Trophoblast cell (in vitro differentiated cells and primary cell): ENCODE measurements at regions not wholly inside any gene's neighbourhood (a gene's known extent, or its start where the extent isn't known, plus 50 kb on each side); places are given as distances from the start of the nearest gene placed in this dataset.

Source experiments
- DNase-seq, 2 donors: peaks; one replicate each; pipeline ENCODE4 v3.0.0-alpha.2; 2016
- H2AFZ ChIP-seq: 2 replicates; pipeline ENCODE4 v1.6.1; 2013; ENCODE audit warnings: low read length, moderate library complexity, mild to moderate bottlenecking; ENCODE audit not compliant: insufficient read depth, poor library complexity
- H2AK5ac ChIP-seq: 2 replicates; pipeline ENCODE4 v1.6.1; 2013; ENCODE audit warnings: mild to moderate bottlenecking, low read length
- H2BK120ac ChIP-seq: 2 replicates; pipeline ENCODE4 v1.6.1; 2013; ENCODE audit warnings: low read length, mild to moderate bottlenecking, moderate library complexity; ENCODE audit not compliant: insufficient read depth, poor library complexity
- H2BK12ac ChIP-seq: 2 replicates; pipeline ENCODE4 v1.6.1; 2013; ENCODE audit warnings: mild to moderate bottlenecking, low read length, moderate library complexity
- H2BK5ac ChIP-seq: 2 replicates; pipeline ENCODE4 v1.6.1; 2013; ENCODE audit warnings: low read length, low read depth, moderate library complexity, mild to moderate bottlenecking; ENCODE audit not compliant: poor library complexity
- H3K14ac ChIP-seq: 2 replicates; pipeline ENCODE4 v1.6.1; 2013; ENCODE audit warnings: mild to moderate bottlenecking, low read length
- H3K18ac ChIP-seq: 2 replicates; pipeline ENCODE4 v1.6.1; 2013; ENCODE audit warnings: mild to moderate bottlenecking, low read length
- H3K23ac ChIP-seq: 2 replicates; pipeline ENCODE4 v1.6.1; 2013; ENCODE audit warnings: low read length
- H3K27ac ChIP-seq: 2 replicates; pipeline ENCODE4 v1.5.1; 2013; ENCODE audit warnings: low read depth, mild to moderate bottlenecking, inconsistent platforms, low read length, moderate library complexity
- H3K27me3 ChIP-seq: 2 replicates; pipeline ENCODE4 v1.6.1; 2013; ENCODE audit warnings: inconsistent platforms, mild to moderate bottlenecking, low read length, moderate library complexity; ENCODE audit not compliant: insufficient read depth
- H3K36me3 ChIP-seq, 2 experiments: 1 replicate in 1 of 2; 2 replicates in 1 of 2; pipeline ENCODE4 v1.6.1; 2013; ENCODE audit warnings: low read length in 2 of 2, mild to moderate bottlenecking in 2 of 2, moderate library complexity in 1 of 2; ENCODE audit not compliant: insufficient read depth in 2 of 2, control insufficient read depth in 1 of 2
- H3K4ac ChIP-seq: 2 replicates; pipeline ENCODE4 v1.6.1; 2013; ENCODE audit warnings: low read depth, mild to moderate bottlenecking, low read length, moderate library complexity
- H3K4me1 ChIP-seq, 2 experiments: 1 replicate in 1 of 2; 2 replicates in 1 of 2; pipeline ENCODE4 v1.6.1; 2013; ENCODE audit warnings: low read length in 2 of 2, mild to moderate bottlenecking in 2 of 2, moderate library complexity in 1 of 2; ENCODE audit not compliant: insufficient read depth in 2 of 2, control insufficient read depth in 1 of 2
- H3K4me2 ChIP-seq: 2 replicates; pipeline ENCODE4 v1.6.1; 2013; ENCODE audit warnings: inconsistent platforms, mild to moderate bottlenecking, low read length, moderate library complexity
- H3K4me3 ChIP-seq: 2 replicates; pipeline ENCODE4 v1.5.1; 2013; ENCODE audit warnings: mild to moderate bottlenecking, low read depth, low read length, inconsistent platforms
- H3K79me1 ChIP-seq: one replicate; pipeline ENCODE4 v1.6.1; 2013; ENCODE audit warnings: low read length
- H3K79me2 ChIP-seq: 2 replicates; pipeline ENCODE4 v1.6.1; 2013; ENCODE audit warnings: low read length, mild to moderate bottlenecking; ENCODE audit not compliant: control insufficient read depth, insufficient read depth, poor library complexity
- H3K9ac ChIP-seq: 2 replicates; pipeline ENCODE4 v1.6.1; 2013; ENCODE audit warnings: mild to moderate bottlenecking, low read length
- H3K9me3 ChIP-seq: 2 replicates; pipeline ENCODE4 v1.6.1; 2013; ENCODE audit warnings: low read depth, mild to moderate bottlenecking, control low read depth, inconsistent platforms, low read length; ENCODE audit not compliant: insufficient read depth
- H4K12ac ChIP-seq: 2 replicates; pipeline ENCODE4 v1.6.1; 2013; ENCODE audit warnings: low read depth, mild to moderate bottlenecking, low read length, moderate library complexity
- H4K8ac ChIP-seq: 2 replicates; pipeline ENCODE4 v1.6.1; 2013; ENCODE audit warnings: low read depth, mild to moderate bottlenecking, low read length, moderate library complexity
- H4K91ac ChIP-seq: one replicate; pipeline ENCODE4 v1.6.1; 2013; ENCODE audit warnings: low read depth, mild to moderate bottlenecking, low read length, moderate library complexity
- WGBS: extraction: QIAGEN DNeasy Blood & Tissue Kit; methylation state at CpG from one replicate; pipeline ENCODE4 v1.1.7; 2013; ENCODE audit warnings: missing lambda C conversion rate; ENCODE audit not compliant: insufficient read length, insufficient coverage; ENCODE audit errors: extremely low coverage; 5-methylcytosine and 5-hydroxymethylcytosine counted together

GRCh38 chrX:111010111-111010510, 85.9 kb upstream of the PAK3 start:
- Histone ChIP-seq H3K27me3 (no peaks in the 10 kb centered on the region), H2AK5ac (no peak overlapping the region), H3K79me1 (no peaks in the 10 kb centered on the region), H3K4me1 (no peaks in the 10 kb centered on the region), H3K79me2 (no peaks in the 10 kb centered on the region), H3K9me3 (no peaks in the 10 kb centered on the region), H4K91ac (no peak overlapping the region), H3K4me3 (no peak overlapping the region), H3K4me2 (no peak overlapping the region), H3K14ac (no peak overlapping the region), H3K9ac (no peak overlapping the region), H3K4ac (no peak overlapping the region), H2BK5ac (no peak overlapping the region), H2BK120ac (no peak overlapping the region), H3K27ac (no peak overlapping the region), H3K23ac (no peak overlapping the region), H2AFZ (no peak overlapping the region), H2BK12ac (no peak overlapping the region), H3K36me3 (no peaks in the 10 kb centered on the region), H3K18ac (no peak overlapping the region), H4K12ac (no peak overlapping the region), H4K8ac (no peak overlapping the region)
- DNase-seq, result no peak
- no CpG with 5 or more reads among the region's 3 CpGs for WGBS

DNA sequence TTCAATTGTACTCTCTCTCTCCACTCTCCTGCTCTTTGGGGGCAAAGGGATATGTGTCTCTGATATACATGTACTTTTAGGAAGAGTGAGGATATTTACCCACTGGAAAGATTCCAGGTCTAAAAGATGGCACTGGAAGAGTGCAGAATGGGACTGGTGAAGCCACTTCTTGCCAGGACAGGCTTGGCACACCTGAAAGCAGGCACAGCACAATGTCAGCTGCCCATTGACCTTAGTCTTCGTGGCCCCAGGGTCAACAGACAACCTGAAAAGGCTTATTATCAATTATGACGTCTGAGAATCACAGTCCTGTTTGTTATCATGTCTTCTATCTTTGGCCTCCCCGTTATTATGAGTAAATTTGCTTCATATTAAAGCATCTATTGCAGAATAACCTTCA, 86.7 kb upstream of the PAK3 start:
- Histone ChIP-seq H3K4me3 (no peak overlapping the region), H2BK12ac (no peak overlapping the region), H3K79me1 (no peaks in the 10 kb centered on the region), H3K27me3 (no peaks in the 10 kb centered on the region), H3K9me3 (no peaks in the 10 kb centered on the region), H3K18ac (no peak overlapping the region), H2BK120ac (no peak overlapping the region), H3K27ac (no peak overlapping the region), H3K79me2 (no peaks in the 10 kb centered on the region), H2AK5ac (no peak overlapping the region), H3K14ac (no peak overlapping the region), H2AFZ (no peak overlapping the region), H4K12ac (no peak overlapping the region), H3K36me3 (no peaks in the 10 kb centered on the region), H4K8ac (no peak overlapping the region), H3K23ac (no peak overlapping the region), H3K4me1 (no peaks in the 10 kb centered on the region), H3K4me2 (no peak overlapping the region), H4K91ac (no peak overlapping the region), H3K4ac (no peak overlapping the region), H3K9ac (no peak overlapping the region), H2BK5ac (no peak overlapping the region)
- no peak for DNase-seq
- no CpG with 5 or more reads among the region's 3 CpGs for WGBS

DNA sequence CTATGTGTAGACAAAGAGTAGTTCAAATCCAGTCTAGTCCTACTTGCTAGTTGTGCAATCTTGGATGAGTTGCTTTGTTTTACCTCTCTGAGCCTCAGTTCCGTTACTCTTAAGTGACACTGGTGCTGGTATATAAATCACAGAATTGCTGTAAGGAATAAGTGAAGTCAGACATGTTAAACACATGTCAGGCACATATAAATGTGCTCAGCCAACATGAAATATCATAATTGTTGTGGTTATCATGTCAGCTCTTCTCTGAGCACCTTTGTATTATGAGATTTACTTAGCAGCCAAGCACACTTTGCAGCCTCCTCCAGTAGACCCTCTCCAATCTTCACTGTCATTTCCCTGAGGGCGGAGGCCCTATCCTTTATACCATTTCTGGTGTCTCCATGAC, 87.9 kb upstream of the PAK3 start:
- Histone ChIP-seq H2BK120ac (no peak overlapping the region), H3K27ac (no peak overlapping the region), H3K18ac (no peak overlapping the region), H3K27me3 (no peaks in the 10 kb centered on the region), H3K4ac (no peak overlapping the region), H3K9ac (no peak overlapping the region), H2BK12ac (no peak overlapping the region), H4K91ac (no peak overlapping the region), H2AFZ (no peak overlapping the region), H3K14ac (no peak overlapping the region), H2AK5ac (no peak overlapping the region), H3K23ac (no peak overlapping the region), H3K4me3 (no peak overlapping the region), H4K8ac (no peak overlapping the region), H3K79me1 (no peaks in the 10 kb centered on the region), H3K4me2 (no peak overlapping the region), H2BK5ac (no peak overlapping the region), H3K4me1 (no peaks in the 10 kb centered on the region), H3K79me2 (no peaks in the 10 kb centered on the region), H4K12ac (no peak overlapping the region), H3K9me3 (no peaks in the 10 kb centered on the region), H3K36me3 (no peaks in the 10 kb centered on the region)
- WGBS, result no CpG with 5 or more reads among the region's 2 CpGs
- DNase-seq, result no peak

- Histone ChIP-seq H3K79me1 (no peaks in the 10 kb centered on the region), H3K27ac (no peak overlapping the region), H3K36me3 (no peaks in the 10 kb centered on the region), H3K4me1 (no peaks in the 10 kb centered on the region), H3K23ac (no peak overlapping the region), H2AFZ (no peak overlapping the region), H3K14ac (no peak overlapping the region), H3K9me3 (no peaks in the 10 kb centered on the region), H3K4me3 (no peak overlapping the region), H3K18ac (no peak overlapping the region), H3K27me3 (no peaks in the 10 kb centered on the region), H2BK5ac (no peak overlapping the region), H4K12ac (no peak overlapping the region), H3K4me2 (no peak overlapping the region), H2BK12ac (no peak overlapping the region), H2BK120ac (no peak overlapping the region), H3K9ac (no peak overlapping the region), H3K4ac (no peak overlapping the region), H2AK5ac (no peak overlapping the region), H3K79me2 (no peaks in the 10 kb centered on the region), H4K8ac (no peak overlapping the region), H4K91ac (no peak overlapping the region)
- no CpG with 5 or more reads among the region's 1 CpG for WGBS
- no peak for DNase-seq
Measured at GRCh38 chrX:111007238-111007637, 88.8 kb upstream of the PAK3 start.
